Erythroblast (primary cell): ENCODE measurements at regions not wholly inside any gene's neighbourhood (a gene's known extent, or its start where the extent isn't known, plus 50 kb on each side); places are given as distances from the start of the nearest gene placed in this dataset.

Experiments used
- GATA1 ChIP-seq: IDR thresholded peaks from 2 replicates; pipeline ENCODE4 v1.6.1; 2011; ENCODE audit warnings: low read depth, mild to moderate bottlenecking, control low read depth, low read length, moderate library complexity
- POLR2A ChIP-seq: IDR thresholded peaks from 2 replicates; pipeline ENCODE4 v1.6.1; 2011; ENCODE audit warnings: mild to moderate bottlenecking, low read length

DNA sequence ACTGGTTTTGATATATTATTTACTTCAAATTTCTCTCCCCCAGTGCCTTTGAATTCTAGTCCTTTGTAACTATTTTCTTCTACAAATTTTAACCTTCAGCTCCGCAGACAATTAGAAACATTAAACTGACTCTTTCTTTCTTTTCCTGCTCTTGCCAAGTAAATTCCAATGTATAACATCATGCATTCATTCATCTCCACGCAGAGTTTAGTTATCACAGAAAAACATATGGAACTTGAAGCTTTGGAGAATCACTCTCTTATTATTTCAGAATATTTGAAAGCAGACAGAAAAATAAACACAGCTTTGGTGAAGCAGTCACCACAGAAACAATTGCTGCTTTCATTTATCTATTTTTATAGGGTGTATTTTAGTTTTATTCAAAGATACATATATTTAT, 778.7 kb upstream of the CDH8 start:
- TF ChIP-seq POLR2A: no peak
- TF ChIP-seq GATA1: no peak
